ENCODE measurements at regions not wholly inside any gene's neighbourhood (a gene's known extent, or its start where the extent isn't known, plus 50 kb on each side); places are given as distances from the start of the nearest gene placed in this dataset.

GRCh38 chr4:73340917-73341316 is 63.2 kb upstream of the ALB start:
- H3K4me1 Mint-ChIP-seq: peaks cover 12 to 20% of the 10 kb centered on the region in 2 experiments
- Histone ChIP-seq H3K79me1 (ENCODE audit: insufficient read depth, low read depth, low read length, poor library complexity, severe bottlenecking) (no peaks in the 10 kb centered on the region), H3K9ac (ENCODE audit: extremely low read depth, insufficient read length, low read length) (no peak overlapping the region), H3K4ac (ENCODE audit: low read depth, low read length) (no peak overlapping the region), H3K27ac (ENCODE audit: insufficient read length, low read depth, low read length) (no peak overlapping the region), H2BK15ac (ENCODE audit: low read depth, low read length) (no peak overlapping the region), H3T11ph (ENCODE audit: low read length) (no peak overlapping the region), H3K23me2 (ENCODE audit: insufficient read length, low read depth, low read length, poor library complexity, severe bottlenecking) (no peaks in the 10 kb centered on the region), H4K91ac (ENCODE audit: insufficient read length, low read depth, low read length) (no peak overlapping the region), H3K23ac (ENCODE audit: insufficient read length, low read depth, low read length) (no peak overlapping the region), H3K9me3 (ENCODE audit: control insufficient read depth, low read depth, low read length) (no peaks in the 10 kb centered on the region), H3K4me2 (ENCODE audit: insufficient read depth, insufficient read length, low read length) (no peak overlapping the region), H3K79me2 (ENCODE audit: insufficient read depth, low read length) (no peaks in the 10 kb centered on the region), H2BK12ac (ENCODE audit: insufficient read length, low read depth, low read length) (no peak overlapping the region), H2BK5ac (ENCODE audit: insufficient read length, low read length) (no peak overlapping the region), H3K4me1 (ENCODE audit: insufficient read depth, low read length) (no peaks in the 10 kb centered on the region; the same call in 1 of the 2 replicates), H3K18ac (ENCODE audit: insufficient read length, low read depth, low read length) (no peak overlapping the region), H4K20me1 (ENCODE audit: control insufficient read depth, insufficient read depth, insufficient read length) (no peaks in the 10 kb centered on the region), H3K27me3 (ENCODE audit: insufficient read depth, low read length) (no peaks in the 10 kb centered on the region), H3K56ac (ENCODE audit: insufficient read length, low read depth, low read length) (no peak overlapping the region), H2BK20ac (ENCODE audit: low read depth, low read length, poor library complexity, severe bottlenecking) (no peak overlapping the region), H2AK5ac (ENCODE audit: insufficient read length, low read length) (no peak overlapping the region), H4K8ac (replicated peaks; ENCODE audit: insufficient read length, low read depth, low read length) (no peak overlapping the region), H2AFZ (ENCODE audit: low read length) (no peak overlapping the region), H2BK120ac (ENCODE audit: low read depth, low read length, poor library complexity, severe bottlenecking) (no peak overlapping the region), H3K14ac (ENCODE audit: insufficient read depth, low read length) (no peak overlapping the region), H4K5ac (ENCODE audit: insufficient read length, low read depth, low read length) (no peak overlapping the region)
- peaks cover 12 to 13% of the 10 kb centered on the region in 2 experiments; a peak in 4 of 5 replicates for H3K9me3 Mint-ChIP-seq
- H3K27me3 Mint-ChIP-seq (ENCODE audit: low read depth): no peaks in the 10 kb centered on the region
- no peak for DNase-seq
- H3K4me3 Mint-ChIP-seq: no peak overlapping the region
- H3K27ac Mint-ChIP-seq: no peak overlapping the region
- peaks cover 4 to 9% (median 7%) of the 10 kb centered on the region in 3 experiments for H3K36me3 Mint-ChIP-seq (ENCODE audit: insufficient read depth in 1 of 3, low read depth in 3 of 3)
- TF ChIP-seq, protein P1, sequence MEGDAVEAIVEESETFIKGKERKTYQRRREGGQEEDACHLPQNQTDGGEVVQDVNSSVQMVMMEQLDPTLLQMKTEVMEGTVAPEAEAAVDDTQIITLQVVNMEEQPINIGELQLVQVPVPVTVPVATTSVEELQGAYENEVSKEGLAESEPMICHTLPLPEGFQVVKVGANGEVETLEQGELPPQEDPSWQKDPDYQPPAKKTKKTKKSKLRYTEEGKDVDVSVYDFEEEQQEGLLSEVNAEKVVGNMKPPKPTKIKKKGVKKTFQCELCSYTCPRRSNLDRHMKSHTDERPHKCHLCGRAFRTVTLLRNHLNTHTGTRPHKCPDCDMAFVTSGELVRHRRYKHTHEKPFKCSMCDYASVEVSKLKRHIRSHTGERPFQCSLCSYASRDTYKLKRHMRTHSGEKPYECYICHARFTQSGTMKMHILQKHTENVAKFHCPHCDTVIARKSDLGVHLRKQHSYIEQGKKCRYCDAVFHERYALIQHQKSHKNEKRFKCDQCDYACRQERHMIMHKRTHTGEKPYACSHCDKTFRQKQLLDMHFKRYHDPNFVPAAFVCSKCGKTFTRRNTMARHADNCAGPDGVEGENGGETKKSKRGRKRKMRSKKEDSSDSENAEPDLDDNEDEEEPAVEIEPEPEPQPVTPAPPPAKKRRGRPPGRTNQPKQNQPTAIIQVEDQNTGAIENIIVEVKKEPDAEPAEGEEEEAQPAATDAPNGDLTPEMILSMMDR (conservative IDR thresholded peaks at IDR 0.05): no peak
